HG02588 (cell line): ENCODE measurements at regions not wholly inside any gene's neighbourhood (a gene's known extent, or its start where the extent isn't known, plus 50 kb on each side); places are given as distances from the start of the nearest gene placed in this dataset.

Experiments used
- ATAC-seq: cut with Tn5 transposase; IDR thresholded peaks from one replicate; pipeline ENCODE4 v1.9.1; 2021; ENCODE audit warnings: mild to moderate bottlenecking, moderate library complexity; ENCODE audit not compliant: unreplicated experiment

DNA sequence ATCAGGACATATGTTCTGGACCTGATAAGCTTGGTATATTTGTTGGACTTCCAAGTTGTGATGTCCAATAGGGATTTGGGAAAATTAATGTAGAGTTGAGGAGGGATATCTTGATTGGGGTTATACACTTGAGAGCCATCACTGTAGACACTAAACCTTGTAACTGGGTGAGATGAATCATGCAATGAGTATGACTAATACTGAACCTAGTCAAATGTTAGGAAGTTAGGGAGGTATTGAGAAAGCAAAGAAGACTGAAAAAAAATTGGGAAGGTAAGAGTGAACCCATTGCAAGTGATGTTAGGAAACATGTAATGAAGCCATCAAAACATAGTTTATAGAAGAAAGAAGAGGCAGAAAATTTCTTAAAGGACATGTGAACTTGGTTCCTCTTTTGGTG is 668.4 kb upstream of the CDH9 start:
- ATAC-seq, result no peak

DNA sequence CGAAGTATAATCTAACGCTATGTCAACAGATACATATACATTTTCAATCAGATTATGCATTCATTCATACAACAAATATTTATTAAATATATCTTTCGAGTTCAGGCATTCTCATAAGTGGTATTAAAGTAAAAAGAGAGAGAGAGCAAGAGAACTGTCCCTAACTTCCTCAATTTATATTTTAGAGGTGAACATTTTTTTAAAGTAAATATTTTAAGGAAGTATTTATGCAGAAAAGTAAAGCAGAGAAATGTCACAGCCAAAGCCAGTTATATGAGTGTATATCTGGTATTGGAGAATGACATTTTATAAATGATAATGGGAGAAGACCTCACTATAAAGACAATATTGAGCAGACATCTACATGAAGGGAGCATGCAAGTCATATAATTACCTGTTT is 667.3 kb upstream of the CDH9 start:
- no peak for ATAC-seq

DNA sequence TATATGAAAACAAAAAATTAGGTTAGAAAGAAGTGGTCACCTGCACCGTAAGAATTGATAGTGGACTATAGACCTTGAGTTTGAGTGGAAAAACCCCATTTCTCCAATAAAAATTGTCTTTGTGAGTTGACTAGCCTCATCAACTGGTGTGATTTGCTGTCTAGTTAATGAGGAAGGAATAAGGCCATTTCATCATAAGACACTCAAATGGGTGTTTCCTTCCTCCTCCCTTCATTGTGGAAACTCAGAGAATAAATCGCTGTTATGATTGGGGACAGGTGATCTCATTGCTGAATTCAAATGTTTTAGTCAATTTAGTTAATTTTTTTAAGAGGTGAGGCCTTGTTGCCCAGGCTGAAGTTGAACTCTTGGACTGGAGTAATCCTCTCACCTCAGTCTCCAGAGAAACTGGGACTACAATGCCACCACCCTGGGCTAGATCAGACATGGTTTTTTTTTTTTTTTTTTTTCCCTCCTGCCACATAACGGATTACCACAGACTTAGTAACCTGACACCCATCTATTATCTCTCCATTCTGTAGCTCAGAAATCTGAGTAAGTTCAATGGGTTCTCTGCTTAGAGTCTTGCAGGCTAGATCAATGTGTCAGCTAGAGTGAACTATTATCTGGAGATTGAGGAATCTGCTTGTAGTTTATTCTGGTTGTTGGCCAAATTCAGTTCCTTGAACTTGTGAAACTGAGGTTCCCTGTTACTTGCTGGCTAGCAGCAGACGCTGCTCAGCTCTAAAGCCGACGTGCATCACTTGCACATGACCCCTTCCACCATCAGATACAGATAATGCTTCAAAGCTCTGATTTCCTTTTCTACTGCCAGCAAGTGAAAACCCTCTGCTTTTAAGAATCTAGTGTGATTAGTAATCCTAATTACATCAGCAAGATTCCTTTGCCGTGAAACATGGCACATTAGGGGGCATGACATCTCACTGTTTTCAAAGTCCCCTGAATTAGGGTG is 663.8 kb upstream of the CDH9 start:
- no peak for ATAC-seq

DNA sequence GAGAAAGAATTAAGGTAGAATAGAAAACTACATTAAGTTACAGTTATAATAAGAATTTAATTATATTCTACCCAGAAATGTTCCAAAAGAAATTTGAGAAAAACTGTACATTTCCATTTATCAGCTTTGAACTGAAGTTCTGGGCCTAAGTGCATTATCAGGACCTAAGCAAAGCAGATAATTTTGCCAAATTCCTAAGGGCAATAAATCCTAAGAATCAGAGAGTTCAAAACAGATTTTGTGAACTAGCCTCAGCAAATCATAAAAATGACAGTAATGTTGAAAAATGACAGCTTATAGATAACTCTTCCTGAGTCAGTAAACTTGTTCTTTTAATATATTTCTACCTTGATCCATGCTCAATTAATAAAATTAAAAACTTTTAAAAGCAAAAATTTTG is 662.1 kb upstream of the CDH9 start:
- ATAC-seq, result no peak

DNA sequence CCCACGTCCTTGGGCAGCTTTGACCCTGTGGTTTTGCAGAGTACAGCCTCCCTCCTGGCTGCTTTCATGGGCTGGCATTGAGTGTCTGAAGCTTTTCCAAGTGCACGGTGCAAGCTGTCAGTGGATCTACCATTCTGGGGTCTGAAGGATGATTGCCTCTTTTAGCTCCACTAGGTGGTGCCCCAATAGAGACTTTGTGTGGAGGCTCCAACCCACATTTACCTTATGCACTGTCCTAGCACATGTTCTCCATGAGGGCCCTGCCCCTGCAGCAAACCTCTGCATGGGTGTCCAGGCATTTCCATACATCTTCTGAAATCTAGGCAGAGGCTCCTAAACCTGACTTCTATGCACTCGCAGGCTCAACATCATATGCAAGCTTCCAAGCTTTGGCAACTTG is 644.2 kb upstream of the CDH9 start:
- ATAC-seq, result no peak

DNA sequence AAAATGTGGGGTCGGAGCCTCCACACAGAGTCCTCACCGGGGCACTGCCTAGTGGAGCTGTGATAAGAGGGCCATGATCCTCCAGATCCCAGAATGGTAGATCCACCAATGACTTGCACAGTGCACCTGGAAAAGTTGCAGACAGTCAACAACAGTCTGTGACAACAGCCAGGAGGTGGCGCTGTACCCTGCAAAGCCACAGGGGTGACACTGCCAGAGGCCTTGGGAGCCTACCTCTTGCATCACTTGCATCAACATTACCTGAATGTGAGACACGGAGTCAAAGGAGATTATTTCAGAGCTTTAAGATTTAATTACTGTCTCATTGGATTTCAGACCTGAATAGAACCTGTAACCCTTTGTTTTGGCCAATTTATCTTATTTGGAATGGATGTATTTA is 614.1 kb upstream of the CDH9 start:
- ATAC-seq, result no peak

DNA sequence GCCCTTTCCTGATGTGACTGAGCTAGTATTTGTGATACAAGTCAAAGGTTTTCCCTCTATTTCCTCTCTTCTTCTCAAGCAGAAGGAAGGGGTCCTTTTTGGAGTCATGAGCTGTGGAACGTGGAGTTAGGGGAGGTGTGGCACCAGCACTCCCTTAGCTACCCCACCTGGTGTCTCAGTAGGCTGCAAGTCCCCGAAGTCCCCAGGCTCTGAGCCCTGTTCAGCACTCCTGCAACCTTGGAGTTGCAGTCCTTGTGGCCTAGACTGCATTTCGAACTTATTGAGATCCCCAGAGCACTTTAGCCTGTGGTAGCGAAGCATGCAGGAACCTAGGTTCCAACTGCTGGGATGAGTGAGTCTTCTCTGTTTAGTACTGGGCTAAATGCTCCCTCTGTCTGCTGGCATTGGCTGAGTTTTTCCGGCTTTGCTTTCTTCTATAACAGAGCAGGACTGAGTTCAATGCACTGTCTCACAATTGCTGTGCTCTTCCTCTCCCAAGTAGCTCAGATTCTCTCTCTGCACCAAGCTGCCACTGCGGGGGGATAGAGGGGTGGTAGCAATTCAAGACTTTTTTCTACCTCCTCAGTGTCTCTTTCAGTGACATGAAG is 600.7 kb upstream of the CDH9 start:
- ATAC-seq, result no peak

DNA sequence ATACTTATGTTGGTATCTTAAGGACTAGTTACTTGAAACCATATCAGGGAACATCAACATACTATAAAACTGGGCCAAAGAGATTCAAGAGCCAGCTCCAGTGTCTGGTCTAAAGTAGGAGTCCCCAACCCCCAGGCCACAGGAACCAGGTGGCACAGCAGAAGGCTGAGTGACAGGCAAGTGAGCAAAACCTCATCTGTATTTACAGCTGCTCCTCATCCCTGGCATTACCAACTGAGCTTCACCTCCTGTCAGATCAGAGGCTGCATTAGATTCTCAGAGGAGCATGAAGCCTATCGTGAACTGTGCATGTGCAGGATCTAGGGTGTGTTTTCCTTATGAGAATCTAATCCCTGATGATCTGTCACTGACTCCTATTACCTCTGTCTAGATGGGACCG is 581.6 kb upstream of the CDH9 start:
- ATAC-seq, result no peak

DNA sequence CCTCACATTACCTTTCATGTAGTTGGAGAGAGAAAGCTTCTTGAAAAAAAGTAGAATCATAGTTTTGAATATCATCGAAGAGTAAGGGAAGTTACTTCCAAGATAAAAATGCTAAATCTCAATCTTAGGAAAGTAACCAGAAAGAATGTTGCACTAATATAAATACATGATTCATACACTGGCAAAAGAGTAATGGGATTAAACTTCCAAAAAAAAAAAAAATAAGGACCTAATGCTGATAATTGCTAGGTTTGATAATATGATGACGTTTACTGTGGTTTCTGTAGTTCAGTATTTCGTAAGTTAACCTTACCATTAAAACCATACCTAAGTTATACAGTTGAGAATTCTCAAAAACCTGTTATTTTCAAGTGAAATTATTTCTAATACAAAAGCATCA is 573.8 kb upstream of the CDH9 start:
- no peak for ATAC-seq

DNA sequence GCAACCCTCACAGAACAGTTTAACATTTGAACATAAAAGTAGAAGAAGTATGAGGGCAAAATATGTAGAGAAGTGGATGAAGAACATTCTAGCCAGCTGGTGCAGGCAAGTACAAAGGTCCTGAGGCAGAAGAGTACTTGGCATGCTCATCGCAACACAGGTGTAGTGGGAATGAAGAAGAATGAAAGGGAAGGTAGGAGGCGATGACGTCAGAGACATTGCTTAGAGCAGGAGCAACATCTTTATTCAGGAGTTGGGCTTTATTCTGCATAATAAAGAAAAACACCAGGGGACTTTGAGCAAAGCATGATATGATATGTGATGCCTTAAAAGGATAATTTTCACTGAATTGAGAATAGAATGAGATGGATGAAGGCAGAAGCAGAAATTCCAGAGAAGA is 570.6 kb upstream of the CDH9 start:
- no peak for ATAC-seq

DNA sequence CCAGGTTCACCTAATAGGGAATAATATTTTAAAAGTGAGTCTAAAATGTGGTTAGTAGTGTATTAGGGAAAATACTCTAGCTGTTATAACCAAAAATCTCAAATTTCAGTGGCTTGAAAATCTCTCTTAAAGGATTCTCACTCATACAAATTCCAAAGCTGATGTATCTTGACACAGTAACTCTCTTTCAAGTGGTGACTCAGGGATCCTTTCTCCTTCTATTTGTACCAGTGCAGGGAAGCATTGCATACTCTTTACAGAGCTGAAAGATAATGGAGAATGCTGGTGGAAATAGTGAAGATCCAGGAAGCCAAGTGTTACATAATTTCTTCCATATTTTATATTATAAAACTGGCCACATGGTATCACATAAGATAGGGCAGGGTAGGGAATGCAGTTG is 560.2 kb upstream of the CDH9 start:
- no peak for ATAC-seq

DNA sequence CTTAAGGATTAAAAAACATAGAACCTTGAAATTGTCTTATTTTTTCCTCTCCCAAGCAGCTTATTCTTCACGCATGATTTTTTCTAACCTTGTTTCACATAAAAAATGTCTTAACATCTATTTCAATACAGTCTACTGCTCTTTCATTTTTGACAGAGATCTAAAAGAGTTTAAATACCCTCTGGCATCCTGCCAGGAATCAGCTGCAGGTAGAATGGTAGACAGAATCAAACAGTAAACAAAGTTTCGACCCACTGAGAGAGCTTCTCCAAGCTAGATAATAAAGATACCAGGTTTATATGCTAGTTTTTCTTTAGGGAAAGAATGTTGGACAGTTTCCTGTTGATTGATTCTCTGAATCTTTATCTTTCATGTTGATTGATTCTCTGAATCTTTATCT is 555.8 kb upstream of the CDH9 start:
- ATAC-seq, result no peak

DNA sequence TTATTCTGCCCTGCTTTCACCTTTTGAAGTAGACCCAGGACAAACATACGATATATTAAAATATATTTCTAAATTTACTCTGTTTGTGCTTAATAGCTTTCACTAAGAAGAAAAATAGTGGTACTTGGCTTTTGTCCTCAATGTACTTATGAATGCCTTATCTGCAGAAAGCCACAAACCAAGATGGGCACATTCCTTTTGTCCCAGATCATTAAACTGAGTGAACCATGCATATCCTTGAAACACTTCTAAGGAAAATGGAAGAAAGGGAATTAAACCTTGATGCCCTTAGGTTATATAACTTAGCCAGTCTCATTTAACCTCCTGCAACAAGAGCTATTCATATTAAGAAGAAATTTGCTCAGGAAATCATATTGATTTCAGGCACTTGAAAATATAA is 553.8 kb upstream of the CDH9 start:
- no peak for ATAC-seq

DNA sequence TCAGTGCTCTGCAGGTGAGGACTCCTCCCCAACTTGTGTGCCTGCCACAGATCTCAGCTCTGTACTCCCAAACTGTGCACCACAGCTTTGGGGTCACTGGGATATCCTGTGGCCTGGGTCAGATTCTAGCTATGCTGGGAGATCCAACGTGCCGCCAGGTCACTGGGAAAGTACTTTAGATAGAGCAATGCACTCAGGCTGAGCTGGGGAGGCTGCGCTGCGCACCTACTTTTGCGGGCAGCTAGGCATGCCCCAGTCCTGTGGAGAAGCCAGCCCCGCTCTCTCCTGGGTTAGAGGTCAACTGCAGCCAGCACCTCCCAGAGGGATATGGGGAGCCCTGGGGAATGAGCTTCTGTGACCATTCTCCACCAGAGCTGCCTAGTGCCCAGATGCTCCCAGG is 552.1 kb upstream of the CDH9 start:
- ATAC-seq, result no peak

DNA sequence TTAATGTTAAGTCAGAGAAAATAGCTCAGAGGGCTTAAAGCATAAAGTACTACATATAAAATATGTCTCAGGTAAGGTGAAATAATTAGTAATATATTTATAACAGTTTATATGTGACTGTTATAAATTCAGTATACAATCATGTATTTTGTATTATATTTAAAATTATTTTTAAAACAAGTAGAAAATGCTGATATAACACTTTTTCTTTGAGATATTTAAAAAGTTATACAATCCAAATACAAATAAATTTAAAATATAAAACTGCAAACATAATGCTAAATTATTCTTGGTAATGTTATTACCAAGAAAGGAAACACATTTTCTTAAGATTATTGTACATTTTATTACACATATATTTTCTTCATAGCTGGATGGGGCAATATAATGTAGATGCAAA is 539.9 kb upstream of the CDH9 start:
- no peak for ATAC-seq

DNA sequence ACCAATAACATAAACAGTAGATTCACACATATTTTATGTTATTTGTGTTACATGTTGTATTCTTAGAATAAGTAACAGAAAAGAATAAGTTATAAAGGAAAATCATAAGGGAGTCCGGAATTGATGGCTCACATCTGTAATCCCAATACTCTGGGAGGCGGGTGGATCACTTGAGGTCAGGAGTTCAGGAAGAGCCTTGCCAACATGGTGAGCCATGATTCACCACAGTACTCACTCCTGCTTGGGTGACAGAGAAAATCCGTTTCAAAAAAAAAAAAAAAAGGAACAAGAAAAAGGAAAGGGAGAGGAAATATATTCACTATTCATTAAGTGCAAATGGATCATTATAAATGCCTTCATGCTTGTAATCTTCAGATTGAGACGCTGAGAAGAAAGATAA is 533.3 kb upstream of the CDH9 start:
- no peak for ATAC-seq

DNA sequence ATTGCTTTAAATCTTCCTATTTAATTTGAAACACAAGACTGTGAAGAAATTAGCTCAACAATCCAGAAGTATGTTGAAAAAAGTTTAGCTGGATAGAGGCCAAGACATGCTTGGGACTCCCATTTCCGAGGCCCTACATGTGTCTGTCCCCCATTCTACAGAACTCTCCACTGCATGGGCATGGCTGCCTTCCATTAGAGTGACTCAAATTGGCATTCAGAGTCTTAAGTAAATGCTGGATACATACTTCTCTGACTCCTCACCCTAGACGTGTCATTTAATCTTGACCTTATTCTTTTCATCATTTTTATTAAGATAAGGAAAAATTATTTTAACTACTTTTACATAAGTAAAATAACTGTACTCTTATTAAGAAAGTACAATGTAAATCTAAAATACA is 530.4 kb upstream of the CDH9 start:
- no peak for ATAC-seq

DNA sequence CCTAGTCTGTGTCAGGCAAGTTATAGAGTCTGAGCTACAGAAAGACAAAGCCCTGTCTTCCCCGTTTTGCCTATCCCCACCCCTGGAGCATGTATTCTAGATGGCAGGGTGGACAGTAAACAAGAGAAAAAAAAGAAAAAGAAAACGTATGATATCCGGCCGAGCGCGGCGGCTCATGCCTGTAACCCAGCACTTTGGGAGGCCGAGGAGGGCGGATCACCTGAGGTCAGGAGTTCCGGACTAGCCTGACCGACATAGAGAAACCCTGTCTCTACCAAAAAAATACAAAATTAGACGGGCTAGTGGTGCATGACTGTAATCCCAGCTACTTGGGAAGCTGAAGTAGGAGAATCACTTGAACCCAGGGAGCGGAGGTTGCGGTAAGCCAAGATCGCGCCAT is 523.0 kb upstream of the CDH9 start:
- ATAC-seq, result no peak

DNA sequence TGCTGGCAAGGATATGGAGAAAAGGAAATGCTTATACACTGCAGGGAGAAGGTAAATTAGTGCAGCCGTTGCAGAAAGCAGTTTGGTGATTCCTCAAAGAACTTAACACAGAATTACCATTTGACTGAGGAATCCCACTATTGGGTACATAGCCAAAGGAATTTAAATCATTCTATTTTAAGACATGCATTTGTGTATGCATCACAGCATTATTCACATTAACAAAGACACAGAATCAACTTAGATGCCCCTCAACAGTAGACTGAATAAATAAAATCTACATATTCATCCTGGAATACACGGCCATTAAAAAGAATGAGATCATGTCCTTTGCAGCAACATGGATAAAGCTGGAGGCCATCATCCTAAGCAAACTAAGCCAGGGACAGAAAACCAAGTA is 510.1 kb upstream of the CDH9 start:
- ATAC-seq, result no peak

DNA sequence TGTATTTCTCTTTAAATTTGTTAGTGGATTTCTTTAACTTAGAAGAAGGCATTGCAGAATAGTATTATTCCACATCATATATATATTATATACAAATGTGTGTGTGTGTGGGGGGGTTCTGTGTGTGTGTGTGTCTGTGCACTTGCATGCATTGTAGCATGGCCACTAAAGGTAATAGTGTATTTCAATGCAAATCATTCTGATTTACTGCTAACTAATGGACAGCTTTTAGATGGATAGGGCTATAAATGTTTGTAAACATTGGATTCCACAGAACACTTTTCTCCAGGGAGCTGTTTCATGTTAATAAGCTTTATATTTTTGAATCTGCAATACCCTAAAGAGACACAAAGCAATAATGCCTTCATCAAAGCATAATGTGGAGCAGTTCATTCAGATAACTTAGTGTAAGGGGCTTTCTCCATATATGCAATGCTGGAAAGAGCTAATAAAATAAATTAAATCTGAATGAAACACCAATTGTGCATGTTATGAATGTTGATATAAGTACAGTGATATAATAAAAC is 496.7 kb upstream of the CDH9 start:
- no peak for ATAC-seq

DNA sequence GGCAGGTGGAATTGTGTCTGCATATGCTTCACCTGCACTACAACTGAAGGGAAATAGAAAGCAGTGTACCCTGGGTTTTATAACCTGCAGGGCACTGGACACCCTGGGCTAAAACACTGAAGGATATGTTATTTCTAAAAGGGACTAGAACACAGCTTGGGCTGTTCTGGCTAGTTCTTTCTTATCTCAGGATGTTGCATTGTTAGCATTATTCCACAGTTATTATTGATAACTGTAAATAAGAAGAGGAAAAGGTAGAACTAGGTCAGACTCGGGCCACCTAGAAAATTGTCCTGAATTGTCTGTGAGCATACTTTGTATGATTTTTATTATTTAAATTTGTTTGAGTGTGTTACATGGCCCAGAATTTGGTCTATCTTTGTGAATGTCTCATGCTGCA is 493.9 kb upstream of the CDH9 start:
- no peak for ATAC-seq

DNA sequence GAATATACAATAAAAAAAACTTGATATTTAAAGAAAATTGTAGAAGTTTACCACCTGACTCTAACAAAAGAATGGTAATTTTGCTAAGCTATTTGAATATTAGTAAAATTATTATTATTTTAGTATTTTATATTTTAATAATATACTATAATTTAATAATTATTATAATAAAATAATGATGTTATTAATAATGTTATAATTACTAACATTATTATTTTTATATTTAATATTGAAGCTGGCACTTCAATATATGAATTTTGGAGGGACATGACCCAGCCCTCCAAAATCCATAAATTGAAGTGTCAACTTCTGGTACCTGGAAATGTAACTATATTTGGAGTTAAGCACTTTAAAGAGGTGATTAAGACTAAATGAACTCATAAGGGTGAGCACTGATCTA is 486.1 kb upstream of the CDH9 start:
- ATAC-seq, result no peak
